GM12864 (cell line): ENCODE measurements at regions not wholly inside any gene's neighbourhood (a gene's known extent, or its start where the extent isn't known, plus 50 kb on each side); places are given as distances from the start of the nearest gene placed in this dataset.

Source experiments
- DNase-seq: peaks from one replicate; pipeline ENCODE4 v3.0.0-alpha.2; 2011; ENCODE audit warnings: low read depth
- H3K4me3 ChIP-seq: 2 replicates; pipeline ENCODE4 v1.5.1; 2011; ENCODE audit warnings: mild to moderate bottlenecking, low read depth, low read length, control low read depth
- TF ChIP-seq, protein P1 (sequence below): IDR thresholded peaks from 2 replicates; pipeline ENCODE4 v1.5.1; 2011; ENCODE audit warnings: low read depth, mild to moderate bottlenecking, moderate library complexity, low read length, control low read depth, inconsistent platforms; ENCODE audit errors: missing control alignments

GRCh38 chr1:14100919-14101318, 400.9 kb downstream of the PRDM2 start:
- no peak overlapping the region for H3K4me3 ChIP-seq
- TF ChIP-seq, protein P1, sequence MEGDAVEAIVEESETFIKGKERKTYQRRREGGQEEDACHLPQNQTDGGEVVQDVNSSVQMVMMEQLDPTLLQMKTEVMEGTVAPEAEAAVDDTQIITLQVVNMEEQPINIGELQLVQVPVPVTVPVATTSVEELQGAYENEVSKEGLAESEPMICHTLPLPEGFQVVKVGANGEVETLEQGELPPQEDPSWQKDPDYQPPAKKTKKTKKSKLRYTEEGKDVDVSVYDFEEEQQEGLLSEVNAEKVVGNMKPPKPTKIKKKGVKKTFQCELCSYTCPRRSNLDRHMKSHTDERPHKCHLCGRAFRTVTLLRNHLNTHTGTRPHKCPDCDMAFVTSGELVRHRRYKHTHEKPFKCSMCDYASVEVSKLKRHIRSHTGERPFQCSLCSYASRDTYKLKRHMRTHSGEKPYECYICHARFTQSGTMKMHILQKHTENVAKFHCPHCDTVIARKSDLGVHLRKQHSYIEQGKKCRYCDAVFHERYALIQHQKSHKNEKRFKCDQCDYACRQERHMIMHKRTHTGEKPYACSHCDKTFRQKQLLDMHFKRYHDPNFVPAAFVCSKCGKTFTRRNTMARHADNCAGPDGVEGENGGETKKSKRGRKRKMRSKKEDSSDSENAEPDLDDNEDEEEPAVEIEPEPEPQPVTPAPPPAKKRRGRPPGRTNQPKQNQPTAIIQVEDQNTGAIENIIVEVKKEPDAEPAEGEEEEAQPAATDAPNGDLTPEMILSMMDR, result no peak
- DNase-seq, result no peak

DNA sequence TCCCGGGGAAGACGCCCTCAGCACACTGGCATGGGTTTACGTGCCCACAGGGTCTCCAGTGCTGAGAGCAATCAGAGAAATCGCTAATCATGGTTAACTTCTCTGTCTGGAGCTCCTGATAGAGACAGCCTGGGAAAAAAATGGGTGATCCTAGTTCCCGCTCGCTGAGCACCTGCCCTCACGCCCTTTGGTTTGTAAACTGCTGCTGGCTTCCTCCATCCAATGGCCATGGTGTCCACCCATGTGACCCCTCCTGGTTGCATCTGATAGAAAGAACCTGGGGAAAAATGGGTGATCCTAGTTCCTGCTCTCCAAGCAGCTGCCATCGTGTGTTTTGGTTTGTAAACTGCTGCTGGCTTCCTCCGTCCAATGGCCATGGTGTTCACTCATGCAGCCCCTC, 402.2 kb downstream of the PRDM2 start:
- TF ChIP-seq, protein P1, result no peak

DNA sequence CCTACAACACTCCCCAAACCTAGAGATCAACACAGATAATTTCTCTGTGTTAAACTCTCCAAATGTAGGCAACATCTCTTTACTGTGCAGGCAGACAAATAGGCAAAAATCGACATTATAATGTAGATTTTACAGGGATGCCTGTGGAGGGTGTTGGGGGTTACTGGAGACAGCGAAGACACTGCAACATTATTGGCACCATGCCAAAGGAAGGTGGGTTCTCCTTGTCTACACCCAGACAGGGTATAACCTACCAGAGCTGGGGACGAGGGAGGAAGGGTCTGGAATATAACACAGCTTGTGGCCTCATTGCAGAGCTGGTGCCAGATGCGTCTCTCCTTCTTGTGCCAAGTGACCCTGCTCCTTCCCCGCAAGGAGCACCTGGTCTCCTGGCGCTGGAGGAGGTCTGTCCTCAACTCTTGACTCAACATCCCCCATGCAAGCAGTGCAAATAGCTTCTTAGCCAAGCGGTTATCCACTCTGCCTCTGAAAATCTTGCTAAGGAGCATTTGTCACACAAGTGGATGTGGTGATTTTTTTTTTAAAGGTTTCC, 404.0 kb downstream of the PRDM2 start:
- TF ChIP-seq, protein P1, result no peak
- DNase-seq, result no peak
- H3K4me3 ChIP-seq, result no peak overlapping the region

More for the DNA sequence above, 402.2 kb downstream of the PRDM2 start:
- DNase-seq, result no peak
- no peak overlapping the region for H3K4me3 ChIP-seq

DNA sequence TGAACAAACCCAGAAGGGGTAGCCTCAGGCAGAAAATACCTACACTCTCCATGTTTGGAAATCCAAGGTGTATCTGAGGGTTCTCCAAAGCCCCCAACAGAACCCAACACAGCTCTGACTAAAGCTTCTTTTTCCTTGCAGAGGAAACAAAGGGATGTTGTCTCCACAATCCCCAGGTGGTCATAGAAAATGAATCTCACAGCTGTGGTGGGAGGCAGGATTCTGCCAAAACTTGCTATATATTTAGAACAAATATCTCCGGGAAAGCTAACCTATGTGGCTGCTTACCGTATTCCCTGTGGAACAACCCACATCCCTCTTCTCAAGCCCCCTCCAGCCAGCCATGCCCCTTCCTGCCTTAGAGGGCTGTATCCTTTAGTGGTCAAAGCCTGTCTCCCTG, 406.1 kb downstream of the PRDM2 start:
- no peak overlapping the region for H3K4me3 ChIP-seq
- TF ChIP-seq, protein P1, result no peak
- DNase-seq, result no peak

GRCh38 chr1:14106679-14107313, 406.8 kb downstream of the PRDM2 start:
- no peak for DNase-seq
- TF ChIP-seq, protein P1, result no peak
- H3K4me3 ChIP-seq, result no peak overlapping the region

DNA sequence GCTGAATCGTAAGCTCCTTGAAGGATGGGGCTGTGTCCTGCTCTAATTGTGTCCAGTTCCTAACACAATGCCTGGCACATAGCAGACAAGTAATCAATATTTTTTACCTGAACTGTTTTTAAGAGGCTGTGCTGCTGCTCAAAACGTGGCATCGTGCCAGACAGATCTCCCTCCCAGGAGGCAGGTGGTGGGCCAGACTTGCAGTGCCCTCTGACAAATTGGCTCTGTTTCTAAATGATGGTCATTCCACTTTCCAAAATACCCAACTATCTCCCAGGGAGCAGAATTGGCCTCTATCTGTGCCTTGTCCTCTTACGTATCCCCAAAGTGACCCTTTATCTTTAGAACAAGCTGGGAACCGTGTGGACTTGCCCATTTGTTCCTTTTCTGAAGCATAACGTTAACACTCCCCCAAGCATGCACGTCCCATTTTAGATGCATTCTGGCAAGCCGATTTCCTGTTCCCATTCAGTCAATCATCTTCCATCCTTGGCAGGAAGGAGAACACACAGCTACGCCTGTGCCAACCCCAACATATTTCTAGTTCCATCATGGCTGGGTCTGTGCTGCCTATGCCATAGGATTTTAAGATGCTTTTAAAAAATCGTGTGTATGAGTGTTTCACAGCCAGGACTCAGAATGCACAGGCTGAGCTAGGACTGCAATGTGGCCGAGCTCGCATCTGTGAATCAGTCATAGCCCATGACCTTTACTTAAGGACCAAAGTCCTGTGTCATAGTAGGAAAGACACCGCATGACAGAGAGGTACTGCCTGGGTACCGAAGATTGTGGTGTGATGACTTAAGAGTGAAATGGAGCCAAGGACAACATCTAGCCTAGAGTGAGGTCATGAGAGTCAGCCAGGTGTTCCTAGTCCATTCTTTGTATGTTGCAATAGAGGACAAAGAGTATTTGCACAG, 408.6 kb downstream of the PRDM2 start:
- no peak overlapping the region for H3K4me3 ChIP-seq
- DNase-seq, result no peak
- TF ChIP-seq, protein P1, result no peak

DNA sequence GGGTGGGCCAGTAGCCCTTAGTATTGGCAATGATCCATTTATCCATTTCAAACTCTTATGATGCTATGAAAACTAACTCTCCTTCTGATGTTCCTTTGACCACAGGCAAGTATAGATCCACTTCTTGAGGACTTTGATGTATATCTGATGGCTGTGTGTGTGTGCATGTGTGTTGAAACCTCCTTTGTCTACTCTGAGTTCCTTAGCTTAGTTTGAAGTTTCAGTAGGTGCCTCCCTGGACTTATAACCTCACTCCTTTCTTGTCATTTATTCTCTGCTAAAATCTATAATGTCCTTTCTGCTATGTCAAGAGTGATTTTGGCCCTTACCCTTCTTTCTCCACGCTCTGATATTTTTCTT, 409.3 kb downstream of the PRDM2 start:
- no peak overlapping the region for H3K4me3 ChIP-seq
- no peak for DNase-seq
- TF ChIP-seq, protein P1, result no peak
